Fibroblast of skin of scalp (primary cell): ENCODE measurements at regions not wholly inside any gene's neighbourhood (a gene's known extent, or its start where the extent isn't known, plus 50 kb on each side); places are given as distances from the start of the nearest gene placed in this dataset.

Experiments used
- DNase-seq: peaks from one replicate; pipeline ENCODE4 v3.0.0-alpha.2; 2013

GRCh38 chr14:44142006-44142405, 365.1 kb downstream of the FSCB start:
- DNase-seq: no peak

- DNase-seq: no peak
Measured at GRCh38 chr14:44135972-44136371, 371.1 kb downstream of the FSCB start.

- no peak for DNase-seq
Measured at GRCh38 chr14:44131861-44132260, 375.2 kb downstream of the FSCB start.

GRCh38 chr14:44113769-44114730, 393.0 kb downstream of the FSCB start:
- no peak for DNase-seq

GRCh38 chr14:44112774-44113460, 394.2 kb downstream of the FSCB start:
- no peak for DNase-seq

GRCh38 chr14:44109036-44109435, 398.0 kb downstream of the FSCB start:
- no peak for DNase-seq

- no peak for DNase-seq
Measured at GRCh38 chr14:44108601-44109000, 398.5 kb downstream of the FSCB start.

GRCh38 chr14:44107156-44107555, 399.9 kb downstream of the FSCB start:
- no peak for DNase-seq

GRCh38 chr14:44099743-44100488, 407.2 kb downstream of the FSCB start:
- no peak for DNase-seq

- no peak for DNase-seq
Measured at GRCh38 chr14:44081146-44081545, 425.9 kb downstream of the FSCB start.

- DNase-seq: no peak
Measured at GRCh38 chr14:44070046-44070445, 437.0 kb downstream of the FSCB start.

- no peak for DNase-seq
Measured at GRCh38 chr14:44053422-44053821, 453.7 kb downstream of the FSCB start.

- no peak for DNase-seq
Measured at GRCh38 chr14:44041700-44042099, 465.4 kb downstream of the FSCB start.

GRCh38 chr14:44040561-44040960, 466.5 kb downstream of the FSCB start:
- no peak for DNase-seq

- DNase-seq: no peak
Measured at GRCh38 chr14:44036248-44036647, 470.8 kb downstream of the FSCB start.

- DNase-seq: no peak
Measured at GRCh38 chr14:44035707-44036106, 471.4 kb downstream of the FSCB start.

- no peak for DNase-seq
Measured at GRCh38 chr14:44030831-44031383, 476.2 kb downstream of the FSCB start.

GRCh38 chr14:44029933-44030332, 477.1 kb downstream of the FSCB start:
- DNase-seq: no peak

GRCh38 chr14:44027397-44027796, 479.7 kb downstream of the FSCB start:
- DNase-seq: no peak

- no peak for DNase-seq
Measured at GRCh38 chr14:44010595-44010994, 496.5 kb downstream of the FSCB start.

GRCh38 chr14:44010071-44010470, 497.0 kb downstream of the FSCB start:
- DNase-seq: no peak

GRCh38 chr14:44009642-44010041, 497.4 kb downstream of the FSCB start:
- DNase-seq: no peak

GRCh38 chr14:43988989-43989388, 518.1 kb downstream of the FSCB start:
- DNase-seq: no peak
